ENCODE measurements at regions not wholly inside any gene's neighbourhood (a gene's known extent, or its start where the extent isn't known, plus 50 kb on each side); places are given as distances from the start of the nearest gene placed in this dataset.

DNA sequence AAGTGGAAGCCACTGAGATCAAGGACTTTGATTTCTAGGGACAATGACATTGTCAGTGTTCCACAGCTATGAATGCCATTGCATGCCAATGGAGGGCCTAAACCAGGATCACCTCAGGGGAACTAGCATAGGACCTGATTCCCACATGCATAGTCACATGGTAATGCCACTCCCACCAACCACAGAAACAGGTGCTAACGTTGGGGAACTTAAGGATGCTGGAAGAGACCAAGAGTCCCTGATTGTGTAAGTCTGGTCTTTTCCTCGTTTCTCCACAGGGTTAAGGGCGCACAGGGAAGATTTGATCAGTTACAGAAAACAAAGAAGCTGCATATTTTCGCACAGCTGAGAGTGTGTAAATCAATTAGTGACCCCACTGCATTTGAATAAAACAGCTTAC lies 59.4 kb upstream of the CD44 start:
- Histone ChIP-seq H2AK5ac (ENCODE audit: low read length) (no peak overlapping the region), H4K12ac (ENCODE audit: low read depth, low read length) (no peak overlapping the region), H3K4ac (ENCODE audit: low read depth, low read length) (no peak overlapping the region), H2BK12ac (ENCODE audit: low read length) (no peak overlapping the region), H4K91ac (ENCODE audit: low read depth, low read length) (no peak overlapping the region), H3K14ac (ENCODE audit: low read length) (no peak overlapping the region), H2BK120ac (ENCODE audit: insufficient read depth, low read length, poor library complexity) (no peak overlapping the region), H3K4me3 (ENCODE audit: low read depth, low read length) (no peak overlapping the region), H2AFZ (ENCODE audit: insufficient read depth, low read length, poor library complexity) (no peak overlapping the region), H3K23ac (ENCODE audit: low read length) (no peak overlapping the region), H3K4me2 (ENCODE audit: low read length) (no peak overlapping the region), H3K27me3 (ENCODE audit: insufficient read depth, low read length) (no peaks in the 10 kb centered on the region), H4K8ac (ENCODE audit: low read depth, low read length) (no peak overlapping the region), H3K9ac (ENCODE audit: low read length) (no peak overlapping the region), H3K27ac (ENCODE audit: low read depth, low read length) (no peak overlapping the region), H3K79me2 (ENCODE audit: control insufficient read depth, insufficient read depth, low read length, poor library complexity) (no peaks in the 10 kb centered on the region), H3K36me3 (ENCODE audit: control insufficient read depth in 1 of 2, insufficient read depth in 2 of 2, low read length in 2 of 2) (no peaks in the 10 kb centered on the region), H3K4me1 (ENCODE audit: control insufficient read depth in 1 of 2, insufficient read depth in 2 of 2, low read length in 2 of 2) (peaks cover 4 to 8% of the 10 kb centered on the region in 2 experiments), H2BK5ac (ENCODE audit: low read depth, low read length, poor library complexity) (no peak overlapping the region), H3K18ac (ENCODE audit: low read length) (no peak overlapping the region), H3K9me3 (ENCODE audit: insufficient read depth, low read depth, low read length) (no peaks in the 10 kb centered on the region), H3K79me1 (ENCODE audit: low read length) (no peaks in the 10 kb centered on the region)
- WGBS (ENCODE audit: extremely low coverage, insufficient coverage, insufficient read length) = no CpG with 5 or more reads among the region's 4 CpGs
- no peak for DNase-seq

DNA sequence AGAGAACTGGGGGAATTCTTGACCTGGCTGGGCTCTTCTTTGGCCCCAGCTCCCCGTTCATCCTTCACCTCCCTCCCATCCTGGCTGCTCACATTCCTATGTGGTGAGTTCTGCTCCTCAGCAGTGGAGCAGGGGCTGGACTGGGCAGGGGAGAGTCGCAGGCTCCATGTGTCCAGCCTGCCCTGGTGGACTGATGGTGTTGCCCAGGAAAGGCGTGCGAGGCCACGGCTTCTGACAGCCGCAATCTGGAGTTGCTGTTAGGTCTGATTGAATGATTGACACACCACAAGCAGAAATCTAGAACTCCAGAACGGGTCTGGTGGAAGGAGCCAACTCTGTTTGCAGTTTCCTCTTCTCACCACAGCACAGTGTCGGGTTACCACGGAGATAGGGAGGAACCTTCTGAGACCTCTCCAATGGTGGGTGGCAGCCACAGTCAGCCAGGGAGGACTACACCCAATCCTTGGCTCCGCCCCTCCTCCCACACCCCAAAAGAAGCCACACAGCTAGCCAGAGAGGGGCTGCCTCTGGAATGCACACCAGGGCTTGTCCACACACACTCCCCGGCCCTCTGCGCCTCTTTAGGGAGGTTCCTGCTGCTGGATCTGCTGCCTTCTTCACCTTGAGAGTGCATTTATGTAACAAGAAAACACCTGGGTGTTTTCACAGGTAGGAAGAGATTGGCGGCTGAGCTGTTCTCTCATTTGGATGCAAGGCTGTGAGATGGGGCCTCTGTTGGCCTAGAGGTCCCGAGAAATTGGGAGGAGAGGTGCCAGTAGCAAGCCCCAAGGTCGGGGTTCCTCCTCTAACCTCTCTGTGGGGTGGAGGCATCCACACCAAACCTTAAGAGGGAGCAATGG lies 56.4 kb upstream of the CD44 start:
- no peak overlapping the region for H3K9ac ChIP-seq (ENCODE audit: low read length)
- no CpG with 5 or more reads among the region's 15 CpGs for WGBS (ENCODE audit: extremely low coverage, insufficient coverage, insufficient read length)

DNA sequence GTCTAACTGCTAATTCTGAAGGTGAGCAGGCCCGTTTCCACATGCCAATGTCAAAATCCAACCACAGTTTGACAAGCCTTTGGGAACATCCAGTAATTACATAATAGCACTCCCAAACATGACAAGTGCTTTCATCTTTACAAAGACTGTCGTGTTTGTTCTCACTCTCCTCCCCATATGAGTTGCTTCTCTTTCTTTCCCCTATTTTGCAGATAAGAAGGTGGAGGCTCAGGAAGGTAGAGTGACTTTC lies 55.9 kb upstream of the CD44 start:
- Histone ChIP-seq H3K14ac (ENCODE audit: low read length) (no peak overlapping the region), H3K79me1 (ENCODE audit: low read length) (no peaks in the 10 kb centered on the region), H2BK12ac (ENCODE audit: low read length) (no peak overlapping the region), H2AFZ (ENCODE audit: insufficient read depth, low read length, poor library complexity) (no peak overlapping the region), H3K18ac (ENCODE audit: low read length) (no peak overlapping the region), H2BK5ac (ENCODE audit: low read depth, low read length, poor library complexity) (no peak overlapping the region), H4K12ac (ENCODE audit: low read depth, low read length) (no peak overlapping the region), H3K4me2 (ENCODE audit: low read length) (no peak overlapping the region), H3K27me3 (ENCODE audit: insufficient read depth, low read length) (no peaks in the 10 kb centered on the region), H3K4me3 (ENCODE audit: low read depth, low read length) (no peak overlapping the region), H3K4ac (ENCODE audit: low read depth, low read length) (no peak overlapping the region), H3K36me3 (ENCODE audit: control insufficient read depth in 1 of 2, insufficient read depth in 2 of 2, low read length in 2 of 2) (no peaks in the 10 kb centered on the region), H3K9me3 (ENCODE audit: insufficient read depth, low read depth, low read length) (peaks cover 1% of the 10 kb centered on the region), H4K91ac (ENCODE audit: low read depth, low read length) (no peak overlapping the region), H2AK5ac (ENCODE audit: low read length) (no peak overlapping the region), H3K9ac (ENCODE audit: low read length) (no peak overlapping the region), H3K79me2 (ENCODE audit: control insufficient read depth, insufficient read depth, low read length, poor library complexity) (no peaks in the 10 kb centered on the region), H4K8ac (ENCODE audit: low read depth, low read length) (no peak overlapping the region), H3K4me1 (ENCODE audit: control insufficient read depth in 1 of 2, insufficient read depth in 2 of 2, low read length in 2 of 2) (peaks cover 4 to 8% of the 10 kb centered on the region in 2 experiments), H2BK120ac (ENCODE audit: insufficient read depth, low read length, poor library complexity) (no peak overlapping the region), H3K27ac (ENCODE audit: low read depth, low read length) (no peak overlapping the region), H3K23ac (ENCODE audit: low read length) (no peak overlapping the region)
- no peak for DNase-seq
- WGBS (ENCODE audit: extremely low coverage, insufficient coverage, insufficient read length) = no CpG with 5 or more reads among the region's 2 CpGs

More for the DNA sequence above, 56.4 kb upstream of the CD44 start:
- Histone ChIP-seq H2AFZ (ENCODE audit: insufficient read depth, low read length, poor library complexity) (no peak overlapping the region), H3K36me3 (ENCODE audit: control insufficient read depth in 1 of 2, insufficient read depth in 2 of 2, low read length in 2 of 2) (no peaks in the 10 kb centered on the region), H3K4me2 (ENCODE audit: low read length) (no peak overlapping the region), H3K27ac (ENCODE audit: low read depth, low read length) (no peak overlapping the region), H4K8ac (ENCODE audit: low read depth, low read length) (no peak overlapping the region), H3K4me1 (ENCODE audit: control insufficient read depth in 1 of 2, insufficient read depth in 2 of 2, low read length in 2 of 2) (peaks cover 4 to 8% of the 10 kb centered on the region in 2 experiments), H2AK5ac (ENCODE audit: low read length) (no peak overlapping the region), H2BK5ac (ENCODE audit: low read depth, low read length, poor library complexity) (no peak overlapping the region), H3K14ac (ENCODE audit: low read length) (no peak overlapping the region), H3K23ac (ENCODE audit: low read length) (no peak overlapping the region), H3K4me3 (ENCODE audit: low read depth, low read length) (no peak overlapping the region), H3K18ac (ENCODE audit: low read length) (no peak overlapping the region), H4K12ac (ENCODE audit: low read depth, low read length) (no peak overlapping the region), H4K91ac (ENCODE audit: low read depth, low read length) (no peak overlapping the region), H3K4ac (ENCODE audit: low read depth, low read length) (no peak overlapping the region), H2BK12ac (ENCODE audit: low read length) (no peak overlapping the region), H3K79me2 (ENCODE audit: control insufficient read depth, insufficient read depth, low read length, poor library complexity) (no peaks in the 10 kb centered on the region), H2BK120ac (ENCODE audit: insufficient read depth, low read length, poor library complexity) (no peak overlapping the region), H3K79me1 (ENCODE audit: low read length) (no peaks in the 10 kb centered on the region), H3K9me3 (ENCODE audit: insufficient read depth, low read depth, low read length) (peaks cover 1% of the 10 kb centered on the region), H3K27me3 (ENCODE audit: insufficient read depth, low read length) (no peaks in the 10 kb centered on the region)
- DNase-seq = peak; percentile 24 to 43

DNA sequence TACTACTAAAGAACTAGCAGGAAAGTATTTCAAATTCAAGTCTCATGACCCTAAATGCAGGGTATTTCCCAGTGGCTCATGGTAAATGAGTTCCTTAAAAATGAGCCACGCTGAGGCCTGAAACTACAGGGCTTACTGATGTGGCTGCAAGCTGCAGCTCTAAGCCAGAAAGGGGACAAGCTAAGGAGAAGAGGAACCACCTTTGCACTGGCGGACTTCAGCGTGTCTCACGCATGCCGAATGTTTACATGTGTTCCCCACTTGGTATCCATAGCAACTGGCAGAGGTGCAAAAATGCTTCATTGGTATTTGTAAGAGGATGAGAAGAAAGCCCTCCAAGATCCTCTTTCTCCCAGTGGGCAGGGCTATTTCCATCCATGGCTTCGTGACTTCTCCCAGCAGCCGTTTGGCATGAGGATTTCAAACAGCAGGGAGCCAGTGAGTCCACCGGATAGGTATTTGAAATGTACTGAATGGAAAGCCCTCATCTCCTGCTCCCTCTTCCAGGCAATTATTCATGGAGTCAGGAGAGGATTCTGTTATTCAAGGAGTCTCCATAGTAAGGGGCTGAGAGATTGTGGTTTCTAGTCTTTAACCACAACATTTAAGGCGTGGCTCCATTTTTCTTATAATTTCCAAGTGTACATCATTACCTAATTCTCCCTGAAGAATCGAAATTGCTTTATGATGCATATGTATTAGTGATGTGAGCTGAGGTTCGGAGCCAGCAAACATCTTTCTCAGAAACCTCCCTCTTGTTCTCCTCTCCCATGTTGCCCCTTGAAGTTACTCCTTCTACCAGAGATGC lies 55.3 kb upstream of the CD44 start:
- no peak overlapping the region for H3K14ac ChIP-seq (ENCODE audit: low read length)
- H2AK5ac ChIP-seq (ENCODE audit: low read length) = no peak overlapping the region
- H2BK5ac ChIP-seq (ENCODE audit: low read depth, low read length, poor library complexity) = no peak overlapping the region
- no peaks in the 10 kb centered on the region for H3K36me3 ChIP-seq (ENCODE audit: control insufficient read depth in 1 of 2, insufficient read depth in 2 of 2, low read length in 2 of 2)
- no peak overlapping the region for H2AFZ ChIP-seq (ENCODE audit: insufficient read depth, low read length, poor library complexity)
- H3K27ac ChIP-seq (ENCODE audit: low read depth, low read length) = no peak overlapping the region
- H4K12ac ChIP-seq (ENCODE audit: low read depth, low read length) = no peak overlapping the region
- H3K18ac ChIP-seq (ENCODE audit: low read length) = no peak overlapping the region
- peaks cover 4 to 9% of the 10 kb centered on the region in 2 experiments for H3K4me1 ChIP-seq (ENCODE audit: control insufficient read depth in 1 of 2, insufficient read depth in 2 of 2, low read length in 2 of 2)
- H2BK120ac ChIP-seq (ENCODE audit: insufficient read depth, low read length, poor library complexity) = no peak overlapping the region
- no peak overlapping the region for H3K9ac ChIP-seq (ENCODE audit: low read length)
- no peak overlapping the region for H3K4me3 ChIP-seq (ENCODE audit: low read depth, low read length)
- peaks cover 1% of the 10 kb centered on the region for H3K9me3 ChIP-seq (ENCODE audit: insufficient read depth, low read depth, low read length)
- no peak overlapping the region for H4K91ac ChIP-seq (ENCODE audit: low read depth, low read length)
- H4K8ac ChIP-seq (ENCODE audit: low read depth, low read length) = no peak overlapping the region
- no CpG with 5 or more reads among the region's 11 CpGs for WGBS (ENCODE audit: extremely low coverage, insufficient coverage, insufficient read length)
- H3K79me1 ChIP-seq (ENCODE audit: low read length) = no peaks in the 10 kb centered on the region
- DNase-seq = peak; percentile 51 to 54
- no peak overlapping the region for H2BK12ac ChIP-seq (ENCODE audit: low read length)
- H3K4ac ChIP-seq (ENCODE audit: low read depth, low read length) = no peak overlapping the region
- no peak overlapping the region for H3K23ac ChIP-seq (ENCODE audit: low read length)
- H3K4me2 ChIP-seq (ENCODE audit: low read length) = no peak overlapping the region
- H3K27me3 ChIP-seq (ENCODE audit: insufficient read depth, low read length) = no peaks in the 10 kb centered on the region
- H3K79me2 ChIP-seq (ENCODE audit: control insufficient read depth, insufficient read depth, low read length, poor library complexity) = no peaks in the 10 kb centered on the region

Measured in trophoblast cell (in vitro differentiated cells and primary cell).